ENCODE measurements at regions not wholly inside any gene's neighbourhood (a gene's known extent, or its start where the extent isn't known, plus 50 kb on each side); places are given as distances from the start of the nearest gene placed in this dataset.

GRCh38 chr6:169894377-169894960 is 143.0 kb downstream of the ERMARD start:
- Histone ChIP-seq H3K4me2 (ENCODE audit: insufficient read depth, low read length) (no peak overlapping the region), H3K27ac (ENCODE audit: low read depth, low read length) (no peak overlapping the region), H3K27me3 (ENCODE audit: insufficient read depth, low read length) (no peaks in the 10 kb centered on the region), H3K79me2 (ENCODE audit: insufficient read depth, low read length) (no peaks in the 10 kb centered on the region), H3K4me3 (ENCODE audit: insufficient read depth, low read length) (no peak overlapping the region), H3K36me3 (ENCODE audit: insufficient read depth, low read length) (no peaks in the 10 kb centered on the region), H4K20me1 (ENCODE audit: insufficient read depth, low read length) (no peaks in the 10 kb centered on the region), H3K9me3 (ENCODE audit: low read depth, low read length) (no peaks in the 10 kb centered on the region), H3K4me1 (ENCODE audit: insufficient read depth, low read length) (no peaks in the 10 kb centered on the region), H2AFZ (ENCODE audit: low read length) (no peak overlapping the region)
- DNase-seq (ENCODE audit: insufficient read length, low spot score, missing footprints): peak; percentile 22
- TF ChIP-seq CTCF (IDR thresholded peaks at IDR 0.05; ENCODE audit: extremely low read depth, low read depth, low read length): no peak

GRCh38 chr6:169893624-169894023 is 142.2 kb downstream of the ERMARD start:
- no peaks in the 10 kb centered on the region for H3K9me3 ChIP-seq (ENCODE audit: low read depth, low read length)
- H3K4me2 ChIP-seq (ENCODE audit: insufficient read depth, low read length): no peak overlapping the region
- H3K27ac ChIP-seq (ENCODE audit: low read depth, low read length): no peak overlapping the region
- H3K4me3 ChIP-seq (ENCODE audit: insufficient read depth, low read length): no peak overlapping the region
- H2AFZ ChIP-seq (ENCODE audit: low read length): no peak overlapping the region
- H4K20me1 ChIP-seq (ENCODE audit: insufficient read depth, low read length): no peaks in the 10 kb centered on the region
- no peak for TF ChIP-seq CTCF (IDR thresholded peaks at IDR 0.05; ENCODE audit: extremely low read depth, low read depth, low read length)
- no peaks in the 10 kb centered on the region for H3K27me3 ChIP-seq (ENCODE audit: insufficient read depth, low read length)
- no peaks in the 10 kb centered on the region for H3K79me2 ChIP-seq (ENCODE audit: insufficient read depth, low read length)
- H3K4me1 ChIP-seq (ENCODE audit: insufficient read depth, low read length): no peaks in the 10 kb centered on the region
- H3K36me3 ChIP-seq (ENCODE audit: insufficient read depth, low read length): no peaks in the 10 kb centered on the region
- peak; percentile 63 for DNase-seq (ENCODE audit: insufficient read length, low spot score, missing footprints)

GRCh38 chr6:169891846-169892245 is 140.4 kb downstream of the ERMARD start:
- no peaks in the 10 kb centered on the region for H3K4me1 ChIP-seq (ENCODE audit: insufficient read depth, low read length)
- no peaks in the 10 kb centered on the region for H4K20me1 ChIP-seq (ENCODE audit: insufficient read depth, low read length)
- H3K4me2 ChIP-seq (ENCODE audit: insufficient read depth, low read length): no peak overlapping the region
- no peak overlapping the region for H3K27ac ChIP-seq (ENCODE audit: low read depth, low read length)
- no peak overlapping the region for H2AFZ ChIP-seq (ENCODE audit: low read length)
- TF ChIP-seq CTCF (IDR thresholded peaks at IDR 0.05; ENCODE audit: extremely low read depth, low read depth, low read length): no peak
- DNase-seq (ENCODE audit: insufficient read length, low spot score, missing footprints): no peak
- H3K9me3 ChIP-seq (ENCODE audit: low read depth, low read length): no peaks in the 10 kb centered on the region
- H3K79me2 ChIP-seq (ENCODE audit: insufficient read depth, low read length): no peaks in the 10 kb centered on the region
- no peak overlapping the region for H3K4me3 ChIP-seq (ENCODE audit: insufficient read depth, low read length)
- H3K36me3 ChIP-seq (ENCODE audit: insufficient read depth, low read length): no peaks in the 10 kb centered on the region
- H3K27me3 ChIP-seq (ENCODE audit: insufficient read depth, low read length): no peaks in the 10 kb centered on the region

- no peaks in the 10 kb centered on the region for H3K36me3 ChIP-seq (ENCODE audit: insufficient read depth, low read length)
- no peak overlapping the region for H3K4me3 ChIP-seq (ENCODE audit: insufficient read depth, low read length)
- no peak overlapping the region for H3K27ac ChIP-seq (ENCODE audit: low read depth, low read length)
- H2AFZ ChIP-seq (ENCODE audit: low read length): no peak overlapping the region
- H3K27me3 ChIP-seq (ENCODE audit: insufficient read depth, low read length): no peaks in the 10 kb centered on the region
- H3K4me1 ChIP-seq (ENCODE audit: insufficient read depth, low read length): no peaks in the 10 kb centered on the region
- no peaks in the 10 kb centered on the region for H4K20me1 ChIP-seq (ENCODE audit: insufficient read depth, low read length)
- H3K9me3 ChIP-seq (ENCODE audit: low read depth, low read length): no peaks in the 10 kb centered on the region
- H3K4me2 ChIP-seq (ENCODE audit: insufficient read depth, low read length): no peak overlapping the region
- no peaks in the 10 kb centered on the region for H3K79me2 ChIP-seq (ENCODE audit: insufficient read depth, low read length)
- no peak for TF ChIP-seq CTCF (IDR thresholded peaks at IDR 0.05; ENCODE audit: extremely low read depth, low read depth, low read length)
- DNase-seq (ENCODE audit: insufficient read length, low spot score, missing footprints): no peak
These were observed 140.0 kb downstream of the ERMARD start for GRCh38 chr6:169891421-169891820.

Measured in osteoblast (primary cell).